Prostate gland (tissue), 2 donors: ENCODE measurements at regions not wholly inside any gene's neighbourhood (a gene's known extent, or its start where the extent isn't known, plus 50 kb on each side); places are given as distances from the start of the nearest gene placed in this dataset.

ENCODE experiments used
- CTCF ChIP-seq, 4 experiments: fragments of 200-600 bp in 2 of 4; fragments of 450-650 bp in 2 of 4; sonication (generic) in 2 of 4; IDR thresholded peaks; 1 replicate in 3 of 4; 2 replicates in 1 of 4; pipeline ENCODE4 v1.5.1; 2016 to 2019; ENCODE audit warnings: antibody characterized with exemption in 4 of 4, mild to moderate bottlenecking in 2 of 4, moderate library complexity in 2 of 4
- POLR2A ChIP-seq: fragments of 450-650 bp; IDR thresholded peaks from one replicate; pipeline ENCODE4 v1.6.1; 2016; ENCODE audit warnings: antibody characterized with exemption, mild to moderate bottlenecking
- POLR2AphosphoS5 ChIP-seq: sonication (generic); formaldehyde crosslinking; IDR thresholded peaks from one replicate; pipeline ENCODE4 v1.6.1; 2017; ENCODE audit warnings: antibody characterized with exemption

- no peak for TF ChIP-seq CTCF (IDR thresholded peaks at IDR 0.05)
- TF ChIP-seq POLR2A, result no peak
- TF ChIP-seq POLR2AphosphoS5, result no peak
These were observed 59.5 kb downstream of the ARHGEF18 start for GRCh38 chr19:7408251-7408650.
